Loucy (cell line): ENCODE measurements at regions not wholly inside any gene's neighbourhood (a gene's known extent, or its start where the extent isn't known, plus 50 kb on each side); places are given as distances from the start of the nearest gene placed in this dataset.

Experiments used
- EZH2phosphoT487 ChIP-seq: fragments of 200-600 bp; IDR thresholded peaks from 2 replicates; pipeline ENCODE4 v1.6.1; 2018; ENCODE audit warnings: antibody characterized with exemption, mild to moderate bottlenecking, moderate library complexity, borderline replicate concordance
- TF ChIP-seq, protein P1 (sequence below): fragments of 200-600 bp; sonication (generic); conservative IDR thresholded peaks from 2 replicates; pipeline ENCODE4 v1.5.1; 2014; ENCODE audit warnings: mild to moderate bottlenecking, antibody characterized with exemption, low read length

DNA sequence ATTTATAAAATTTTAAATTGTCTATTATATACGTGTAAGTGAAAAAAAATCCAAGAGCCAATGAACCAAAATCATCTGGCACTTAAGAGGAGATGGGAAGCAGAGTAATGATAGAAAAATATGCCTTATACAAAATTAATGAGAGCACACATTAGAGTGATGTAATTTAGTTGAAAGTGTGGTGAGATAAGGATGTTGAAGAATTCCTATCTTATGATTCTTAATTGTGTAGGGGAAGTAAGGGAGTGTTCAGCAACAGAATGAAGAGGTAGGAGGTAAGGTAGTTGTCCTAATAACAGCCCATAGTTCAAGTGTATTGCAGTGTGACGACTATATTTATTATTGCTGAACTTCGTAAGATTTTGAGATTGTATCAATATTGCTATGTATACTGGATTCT, 843.4 kb upstream of the FLRT2 start:
- TF ChIP-seq, protein P1, sequence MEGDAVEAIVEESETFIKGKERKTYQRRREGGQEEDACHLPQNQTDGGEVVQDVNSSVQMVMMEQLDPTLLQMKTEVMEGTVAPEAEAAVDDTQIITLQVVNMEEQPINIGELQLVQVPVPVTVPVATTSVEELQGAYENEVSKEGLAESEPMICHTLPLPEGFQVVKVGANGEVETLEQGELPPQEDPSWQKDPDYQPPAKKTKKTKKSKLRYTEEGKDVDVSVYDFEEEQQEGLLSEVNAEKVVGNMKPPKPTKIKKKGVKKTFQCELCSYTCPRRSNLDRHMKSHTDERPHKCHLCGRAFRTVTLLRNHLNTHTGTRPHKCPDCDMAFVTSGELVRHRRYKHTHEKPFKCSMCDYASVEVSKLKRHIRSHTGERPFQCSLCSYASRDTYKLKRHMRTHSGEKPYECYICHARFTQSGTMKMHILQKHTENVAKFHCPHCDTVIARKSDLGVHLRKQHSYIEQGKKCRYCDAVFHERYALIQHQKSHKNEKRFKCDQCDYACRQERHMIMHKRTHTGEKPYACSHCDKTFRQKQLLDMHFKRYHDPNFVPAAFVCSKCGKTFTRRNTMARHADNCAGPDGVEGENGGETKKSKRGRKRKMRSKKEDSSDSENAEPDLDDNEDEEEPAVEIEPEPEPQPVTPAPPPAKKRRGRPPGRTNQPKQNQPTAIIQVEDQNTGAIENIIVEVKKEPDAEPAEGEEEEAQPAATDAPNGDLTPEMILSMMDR: no peak
- no peak for TF ChIP-seq EZH2phosphoT487
